ENCODE measurements at regions not wholly inside any gene's neighbourhood (a gene's known extent, or its start where the extent isn't known, plus 50 kb on each side); places are given as distances from the start of the nearest gene placed in this dataset.

- Histone ChIP-seq H3K36me3 (ENCODE audit: control insufficient read depth in 1 of 2, insufficient read depth in 2 of 2, low read length in 2 of 2) (no peaks in the 10 kb centered on the region), H3K4me3 (ENCODE audit: low read depth in 1 of 2, low read length in 2 of 2) (no peak overlapping the region), H3K27ac (ENCODE audit: low read length) (no peak overlapping the region), H3K27me3 (ENCODE audit: low read depth, low read length) (no peaks in the 10 kb centered on the region), H3K9me3 (ENCODE audit: control insufficient read depth in 1 of 2, low read length in 2 of 2) (no peaks in the 10 kb centered on the region), H3K4me1 (ENCODE audit: control insufficient read depth in 1 of 2, insufficient read depth in 2 of 2, low read length in 2 of 2) (no peaks in the 10 kb centered on the region)
Observed at GRCh38 chr22:47575291-47575690, 812.8 kb downstream of the TBC1D22A start.

GRCh38 chr22:47574556-47574955 lies 812.1 kb downstream of the TBC1D22A start:
- no peak overlapping the region for H3K4me3 ChIP-seq (ENCODE audit: low read depth in 1 of 2, low read length in 2 of 2)
- H3K27ac ChIP-seq (ENCODE audit: low read length) = no peak overlapping the region
- no peaks in the 10 kb centered on the region for H3K9me3 ChIP-seq (ENCODE audit: control insufficient read depth in 1 of 2, low read length in 2 of 2)
- H3K36me3 ChIP-seq (ENCODE audit: control insufficient read depth in 1 of 2, insufficient read depth in 2 of 2, low read length in 2 of 2) = no peaks in the 10 kb centered on the region
- no peaks in the 10 kb centered on the region for H3K4me1 ChIP-seq (ENCODE audit: control insufficient read depth in 1 of 2, insufficient read depth in 2 of 2, low read length in 2 of 2)
- H3K27me3 ChIP-seq (ENCODE audit: low read depth, low read length) = no peaks in the 10 kb centered on the region

- Histone ChIP-seq H3K4me3 (ENCODE audit: low read depth in 1 of 2, low read length in 2 of 2) (no peak overlapping the region), H3K36me3 (ENCODE audit: control insufficient read depth in 1 of 2, insufficient read depth in 2 of 2, low read length in 2 of 2) (no peaks in the 10 kb centered on the region), H3K27ac (ENCODE audit: low read length) (no peak overlapping the region), H3K27me3 (ENCODE audit: low read depth, low read length) (no peaks in the 10 kb centered on the region), H3K9me3 (ENCODE audit: control insufficient read depth in 1 of 2, low read length in 2 of 2) (no peaks in the 10 kb centered on the region), H3K4me1 (ENCODE audit: control insufficient read depth in 1 of 2, insufficient read depth in 2 of 2, low read length in 2 of 2) (no peaks in the 10 kb centered on the region)
Observed at GRCh38 chr22:47573141-47573540, 810.7 kb downstream of the TBC1D22A start.

GRCh38 chr22:47572443-47572842 lies 810.0 kb downstream of the TBC1D22A start:
- H3K9me3 ChIP-seq (ENCODE audit: control insufficient read depth in 1 of 2, low read length in 2 of 2) = no peaks in the 10 kb centered on the region
- no peaks in the 10 kb centered on the region for H3K36me3 ChIP-seq (ENCODE audit: control insufficient read depth in 1 of 2, insufficient read depth in 2 of 2, low read length in 2 of 2)
- no peaks in the 10 kb centered on the region for H3K4me1 ChIP-seq (ENCODE audit: control insufficient read depth in 1 of 2, insufficient read depth in 2 of 2, low read length in 2 of 2)
- no peak overlapping the region for H3K4me3 ChIP-seq (ENCODE audit: low read depth in 1 of 2, low read length in 2 of 2)
- H3K27ac ChIP-seq (ENCODE audit: low read length) = no peak overlapping the region
- no peaks in the 10 kb centered on the region for H3K27me3 ChIP-seq (ENCODE audit: low read depth, low read length)

- Histone ChIP-seq H3K4me1 (ENCODE audit: control insufficient read depth in 1 of 2, insufficient read depth in 2 of 2, low read length in 2 of 2) (no peaks in the 10 kb centered on the region), H3K36me3 (ENCODE audit: control insufficient read depth in 1 of 2, insufficient read depth in 2 of 2, low read length in 2 of 2) (no peaks in the 10 kb centered on the region), H3K9me3 (ENCODE audit: control insufficient read depth in 1 of 2, low read length in 2 of 2) (no peaks in the 10 kb centered on the region), H3K27me3 (ENCODE audit: low read depth, low read length) (no peaks in the 10 kb centered on the region), H3K4me3 (ENCODE audit: low read depth in 1 of 2, low read length in 2 of 2) (no peak overlapping the region), H3K27ac (ENCODE audit: low read length) (no peak overlapping the region)
Observed at GRCh38 chr22:47571616-47572015, 809.2 kb downstream of the TBC1D22A start.

- Histone ChIP-seq H3K27ac (ENCODE audit: low read length) (no peak overlapping the region), H3K27me3 (ENCODE audit: low read depth, low read length) (no peaks in the 10 kb centered on the region), H3K4me1 (ENCODE audit: control insufficient read depth in 1 of 2, insufficient read depth in 2 of 2, low read length in 2 of 2) (no peaks in the 10 kb centered on the region), H3K36me3 (ENCODE audit: control insufficient read depth in 1 of 2, insufficient read depth in 2 of 2, low read length in 2 of 2) (no peaks in the 10 kb centered on the region), H3K4me3 (ENCODE audit: low read depth in 1 of 2, low read length in 2 of 2) (no peak overlapping the region), H3K9me3 (ENCODE audit: control insufficient read depth in 1 of 2, low read length in 2 of 2) (no peaks in the 10 kb centered on the region)
Observed at GRCh38 chr22:47570851-47571250, 808.4 kb downstream of the TBC1D22A start.

- Histone ChIP-seq H3K4me1 (ENCODE audit: control insufficient read depth in 1 of 2, insufficient read depth in 2 of 2, low read length in 2 of 2) (peaks cover 0 to 3% of the 10 kb centered on the region in 2 donors), H3K36me3 (ENCODE audit: control insufficient read depth in 1 of 2, insufficient read depth in 2 of 2, low read length in 2 of 2) (no peaks in the 10 kb centered on the region), H3K4me3 (ENCODE audit: low read depth in 1 of 2, low read length in 2 of 2) (no peak overlapping the region), H3K27me3 (ENCODE audit: low read depth, low read length) (no peaks in the 10 kb centered on the region), H3K9me3 (ENCODE audit: control insufficient read depth in 1 of 2, low read length in 2 of 2) (no peaks in the 10 kb centered on the region), H3K27ac (ENCODE audit: low read length) (no peak overlapping the region)
Observed at GRCh38 chr22:47570300-47570685, 807.8 kb downstream of the TBC1D22A start.

- no peak overlapping the region for H3K27ac ChIP-seq (ENCODE audit: low read length)
- H3K4me3 ChIP-seq (ENCODE audit: low read depth in 1 of 2, low read length in 2 of 2) = no peak overlapping the region
- no peaks in the 10 kb centered on the region for H3K9me3 ChIP-seq (ENCODE audit: control insufficient read depth in 1 of 2, low read length in 2 of 2)
- H3K4me1 ChIP-seq (ENCODE audit: control insufficient read depth in 1 of 2, insufficient read depth in 2 of 2, low read length in 2 of 2) = peaks cover 0 to 3% of the 10 kb centered on the region in 2 donors
- H3K27me3 ChIP-seq (ENCODE audit: low read depth, low read length) = no peaks in the 10 kb centered on the region
- H3K36me3 ChIP-seq (ENCODE audit: control insufficient read depth in 1 of 2, insufficient read depth in 2 of 2, low read length in 2 of 2) = no peaks in the 10 kb centered on the region
Observed at GRCh38 chr22:47569389-47570299, 807.2 kb downstream of the TBC1D22A start.

- no peak overlapping the region for H3K27ac ChIP-seq (ENCODE audit: low read length)
- peaks cover 0 to 3% of the 10 kb centered on the region in 2 donors for H3K4me1 ChIP-seq (ENCODE audit: control insufficient read depth in 1 of 2, insufficient read depth in 2 of 2, low read length in 2 of 2)
- H3K36me3 ChIP-seq (ENCODE audit: control insufficient read depth in 1 of 2, insufficient read depth in 2 of 2, low read length in 2 of 2) = no peaks in the 10 kb centered on the region
- no peaks in the 10 kb centered on the region for H3K27me3 ChIP-seq (ENCODE audit: low read depth, low read length)
- H3K4me3 ChIP-seq (ENCODE audit: low read depth in 1 of 2, low read length in 2 of 2) = no peak overlapping the region
- no peaks in the 10 kb centered on the region for H3K9me3 ChIP-seq (ENCODE audit: control insufficient read depth in 1 of 2, low read length in 2 of 2)
Observed at GRCh38 chr22:47568700-47569099, 806.2 kb downstream of the TBC1D22A start.

- Histone ChIP-seq H3K36me3 (ENCODE audit: control insufficient read depth in 1 of 2, insufficient read depth in 2 of 2, low read length in 2 of 2) (no peaks in the 10 kb centered on the region), H3K27me3 (ENCODE audit: low read depth, low read length) (no peaks in the 10 kb centered on the region), H3K9me3 (ENCODE audit: control insufficient read depth in 1 of 2, low read length in 2 of 2) (no peaks in the 10 kb centered on the region), H3K27ac (ENCODE audit: low read length) (no peak overlapping the region), H3K4me1 (ENCODE audit: control insufficient read depth in 1 of 2, insufficient read depth in 2 of 2, low read length in 2 of 2) (peaks cover 0 to 3% of the 10 kb centered on the region in 2 donors), H3K4me3 (ENCODE audit: low read depth in 1 of 2, low read length in 2 of 2) (no peak overlapping the region)
Observed at GRCh38 chr22:47567126-47568090, 805.0 kb downstream of the TBC1D22A start.

- Histone ChIP-seq H3K36me3 (ENCODE audit: control insufficient read depth in 1 of 2, insufficient read depth in 2 of 2, low read length in 2 of 2) (no peaks in the 10 kb centered on the region), H3K9me3 (ENCODE audit: control insufficient read depth in 1 of 2, low read length in 2 of 2) (no peaks in the 10 kb centered on the region), H3K27ac (ENCODE audit: low read length) (no peak overlapping the region), H3K4me3 (ENCODE audit: low read depth in 1 of 2, low read length in 2 of 2) (no peak overlapping the region), H3K27me3 (ENCODE audit: low read depth, low read length) (no peaks in the 10 kb centered on the region), H3K4me1 (ENCODE audit: control insufficient read depth in 1 of 2, insufficient read depth in 2 of 2, low read length in 2 of 2) (peaks cover 0 to 3% of the 10 kb centered on the region in 2 donors)
Observed at GRCh38 chr22:47566491-47566890, 804.0 kb downstream of the TBC1D22A start.

Measured in muscle layer of duodenum (tissue), 2 donors.